DOHH2 (cell line): ENCODE measurements at regions not wholly inside any gene's neighbourhood (a gene's known extent, or its start where the extent isn't known, plus 50 kb on each side); places are given as distances from the start of the nearest gene placed in this dataset.

ENCODE experiments used
- EZH2phosphoT487 ChIP-seq: fragments of 200-600 bp; sonication (generic); IDR thresholded peaks from 2 replicates; pipeline ENCODE4 v1.6.1; 2017; ENCODE audit warnings: borderline replicate concordance, mild to moderate bottlenecking, antibody characterized with exemption, low read length, moderate library complexity, mixed read lengths
- TF ChIP-seq, protein P1 (sequence below): fragments of 200-600 bp; sonication (generic); IDR thresholded peaks from one replicate; pipeline ENCODE4 v1.5.1; 2014; ENCODE audit warnings: antibody characterized with exemption, mild to moderate bottlenecking, low read depth, low read length; ENCODE audit not compliant: poor library complexity, severe bottlenecking

GRCh38 chr7:55277916-55278315 lies 87.2 kb upstream of the LANCL2 start:
- TF ChIP-seq, protein P1, sequence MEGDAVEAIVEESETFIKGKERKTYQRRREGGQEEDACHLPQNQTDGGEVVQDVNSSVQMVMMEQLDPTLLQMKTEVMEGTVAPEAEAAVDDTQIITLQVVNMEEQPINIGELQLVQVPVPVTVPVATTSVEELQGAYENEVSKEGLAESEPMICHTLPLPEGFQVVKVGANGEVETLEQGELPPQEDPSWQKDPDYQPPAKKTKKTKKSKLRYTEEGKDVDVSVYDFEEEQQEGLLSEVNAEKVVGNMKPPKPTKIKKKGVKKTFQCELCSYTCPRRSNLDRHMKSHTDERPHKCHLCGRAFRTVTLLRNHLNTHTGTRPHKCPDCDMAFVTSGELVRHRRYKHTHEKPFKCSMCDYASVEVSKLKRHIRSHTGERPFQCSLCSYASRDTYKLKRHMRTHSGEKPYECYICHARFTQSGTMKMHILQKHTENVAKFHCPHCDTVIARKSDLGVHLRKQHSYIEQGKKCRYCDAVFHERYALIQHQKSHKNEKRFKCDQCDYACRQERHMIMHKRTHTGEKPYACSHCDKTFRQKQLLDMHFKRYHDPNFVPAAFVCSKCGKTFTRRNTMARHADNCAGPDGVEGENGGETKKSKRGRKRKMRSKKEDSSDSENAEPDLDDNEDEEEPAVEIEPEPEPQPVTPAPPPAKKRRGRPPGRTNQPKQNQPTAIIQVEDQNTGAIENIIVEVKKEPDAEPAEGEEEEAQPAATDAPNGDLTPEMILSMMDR, result no peak
- no peak for TF ChIP-seq EZH2phosphoT487
